H9 (cell line): ENCODE measurements at regions not wholly inside any gene's neighbourhood (a gene's known extent, or its start where the extent isn't known, plus 50 kb on each side); places are given as distances from the start of the nearest gene placed in this dataset.

Experiments
- DNase-seq: peaks from one replicate; pipeline ENCODE4 v3.0.0-alpha.2; 2017
- H2AFZ ChIP-seq: one replicate; pipeline ENCODE4 v1.6.1; 2013; ENCODE audit warnings: mild to moderate bottlenecking, low read length, control low read depth, moderate library complexity
- H2AK5ac ChIP-seq: 2 replicates; pipeline ENCODE4 v1.6.1; 2013; ENCODE audit warnings: low read length, control low read depth, mixed read lengths; ENCODE audit not compliant: insufficient read length
- H2BK120ac ChIP-seq: one replicate; pipeline ENCODE4 v1.6.1; 2013; ENCODE audit warnings: low read depth, mild to moderate bottlenecking, low read length, control low read depth, inconsistent platforms; ENCODE audit not compliant: poor library complexity, severe bottlenecking
- H2BK12ac ChIP-seq: 2 replicates; pipeline ENCODE4 v1.6.1; 2013; ENCODE audit warnings: low read length, control low read depth, mixed read lengths, low read depth; ENCODE audit not compliant: insufficient read length
- H2BK15ac ChIP-seq: 2 replicates; pipeline ENCODE4 v1.6.1; 2013; ENCODE audit warnings: low read depth, low read length, control low read depth
- H2BK20ac ChIP-seq: one replicate; pipeline ENCODE4 v1.6.1; 2013; ENCODE audit warnings: low read depth, mild to moderate bottlenecking, low read length, control low read depth, inconsistent platforms; ENCODE audit not compliant: poor library complexity, severe bottlenecking
- H2BK5ac ChIP-seq: 2 replicates; pipeline ENCODE4 v1.6.1; 2013; ENCODE audit warnings: low read length, control low read depth, mixed read lengths; ENCODE audit not compliant: insufficient read length
- H3K14ac ChIP-seq: 2 replicates; pipeline ENCODE4 v1.6.1; 2013; ENCODE audit warnings: low read length, control low read depth; ENCODE audit not compliant: insufficient read depth
- H3K18ac ChIP-seq: 2 replicates; pipeline ENCODE4 v1.6.1; 2013; ENCODE audit warnings: low read depth, mild to moderate bottlenecking, mixed read lengths, low read length, control low read depth; ENCODE audit not compliant: insufficient read length
- H3K23ac ChIP-seq: 2 replicates; pipeline ENCODE4 v1.6.1; 2013; ENCODE audit warnings: low read length, control low read depth, mixed read lengths, low read depth; ENCODE audit not compliant: insufficient read length
- H3K23me2 ChIP-seq: 2 replicates; pipeline ENCODE4 v1.6.1; 2013; ENCODE audit warnings: low read depth, mild to moderate bottlenecking, mixed read lengths, low read length, control low read depth; ENCODE audit not compliant: insufficient read length, poor library complexity, severe bottlenecking
- H3K27ac ChIP-seq: 2 replicates; pipeline ENCODE4 v1.5.1; 2013; ENCODE audit warnings: low read length, control low read depth, mixed read lengths, low read depth; ENCODE audit not compliant: insufficient read length
- H3K27me3 ChIP-seq: 2 replicates; pipeline ENCODE4 v1.6.1; 2013; ENCODE audit warnings: low read length, control low read depth, inconsistent platforms; ENCODE audit not compliant: insufficient read depth
- H3K4ac ChIP-seq: 2 replicates; pipeline ENCODE4 v1.6.1; 2013; ENCODE audit warnings: low read depth, mild to moderate bottlenecking, control low read depth, inconsistent platforms, low read length, moderate library complexity
- H3K4me1 ChIP-seq: 2 replicates; pipeline ENCODE4 v1.6.1; 2013; ENCODE audit warnings: low read length, control low read depth, inconsistent platforms; ENCODE audit not compliant: insufficient read depth
- H3K4me2 ChIP-seq: 2 replicates; pipeline ENCODE4 v1.6.1; 2013; ENCODE audit warnings: low read length, control low read depth, mixed read lengths; ENCODE audit not compliant: insufficient read length, insufficient read depth
- H3K56ac ChIP-seq: 2 replicates; pipeline ENCODE4 v1.6.1; 2013; ENCODE audit warnings: low read depth, mild to moderate bottlenecking, mixed read lengths, low read length, control low read depth; ENCODE audit not compliant: insufficient read length
- H3K79me1 ChIP-seq: 2 replicates; pipeline ENCODE4 v1.6.1; 2013; ENCODE audit warnings: low read depth, mild to moderate bottlenecking, moderate library complexity, low read length, control low read depth, inconsistent platforms; ENCODE audit not compliant: insufficient read depth, poor library complexity, severe bottlenecking
- H3K79me2 ChIP-seq: 2 replicates; pipeline ENCODE4 v1.6.1; 2013; ENCODE audit warnings: low read length, control low read depth, inconsistent platforms; ENCODE audit not compliant: insufficient read depth
- H3K9ac ChIP-seq: 2 replicates; pipeline ENCODE4 v1.6.1; 2013; ENCODE audit warnings: low read length, control low read depth, mixed read lengths; ENCODE audit not compliant: insufficient read length; ENCODE audit errors: extremely low read depth
- H3K9me3 ChIP-seq: one replicate; pipeline ENCODE4 v1.6.1; 2013; ENCODE audit warnings: low read depth, low read length, inconsistent platforms; ENCODE audit not compliant: control insufficient read depth
- H3T11ph ChIP-seq: one replicate; pipeline ENCODE4 v1.6.1; 2013; ENCODE audit warnings: mild to moderate bottlenecking, low read length, control low read depth, inconsistent platforms
- H4K20me1 ChIP-seq: one replicate; pipeline ENCODE4 v1.6.1; 2013; ENCODE audit not compliant: control insufficient read depth, insufficient read length, insufficient read depth
- H4K5ac ChIP-seq: 2 replicates; pipeline ENCODE4 v1.6.1; 2013; ENCODE audit warnings: low read depth, mild to moderate bottlenecking, mixed read lengths, low read length, control low read depth; ENCODE audit not compliant: insufficient read length
- H4K8ac ChIP-seq: replicated peaks from 2 replicates; pipeline ENCODE4 v1.6.1; 2013; ENCODE audit warnings: low read length, control low read depth, mixed read lengths, low read depth; ENCODE audit not compliant: insufficient read length
- H4K91ac ChIP-seq: 2 replicates; pipeline ENCODE4 v1.6.1; 2013; ENCODE audit warnings: low read depth, mild to moderate bottlenecking, moderate library complexity, mixed read lengths, low read length, control low read depth; ENCODE audit not compliant: insufficient read length
- H3K27ac Mint-ChIP-seq, 3 experiments: 2 replicates in 2 of 3; 3 replicates in 1 of 3; pipeline ENCODE4 v1.8.0; 2020 to 2021; ENCODE audit warnings: mixed read lengths in 3 of 3, mild to moderate bottlenecking in 1 of 3, moderate library complexity in 1 of 3
- H3K27me3 Mint-ChIP-seq: 2 replicates; pipeline ENCODE4 v1.8.0; 2021; ENCODE audit warnings: low read depth, mild to moderate bottlenecking, moderate library complexity, mixed read lengths
- H3K36me3 Mint-ChIP-seq, 3 experiments: 2 replicates in 2 of 3; 3 replicates in 1 of 3; pipeline ENCODE4 v1.8.0; 2020 to 2021; ENCODE audit warnings: low read depth in 3 of 3, mixed read lengths in 3 of 3; ENCODE audit not compliant: insufficient read depth in 1 of 3
- H3K4me1 Mint-ChIP-seq, 2 experiments: 2 replicates each; pipeline ENCODE4 v1.8.0; 2020; ENCODE audit warnings: mixed read lengths in 2 of 2
- H3K4me3 Mint-ChIP-seq, 2 experiments: 2 replicates in 1 of 2; 3 replicates in 1 of 2; pipeline ENCODE4 v1.8.0; 2020 to 2021; ENCODE audit warnings: mild to moderate bottlenecking in 2 of 2, mixed read lengths in 2 of 2, moderate library complexity in 1 of 2
- H3K9me3 Mint-ChIP-seq, 2 experiments: 2 replicates in 1 of 2; 3 replicates in 1 of 2; pipeline ENCODE4 v1.8.0; 2020; ENCODE audit warnings: mild to moderate bottlenecking in 2 of 2, mixed read lengths in 2 of 2, moderate library complexity in 1 of 2
- CTCF ChIP-seq: fragments of 200-600 bp; sonication (generic); conservative IDR thresholded peaks from 3 replicates; pipeline ENCODE4 v1.8.0; 2021; ENCODE audit warnings: antibody characterized with exemption, mild to moderate bottlenecking
- WGBS: extraction: QIAGEN DNeasy Blood & Tissue Kit; methylation state at CpG from one replicate; pipeline ENCODE4 v1.1.7; 2013; ENCODE audit warnings: missing lambda C conversion rate, low lambda C conversion rate, mixed read lengths; ENCODE audit not compliant: insufficient read length; ENCODE audit errors: extremely low coverage; 5-methylcytosine and 5-hydroxymethylcytosine counted together

GRCh38 chr6:134689641-134690040, 260.3 kb downstream of the ALDH8A1 start:
- Histone ChIP-seq H4K91ac (no peak overlapping the region), H2AK5ac (no peak overlapping the region), H3K27me3 (no peaks in the 10 kb centered on the region), H3K9ac (no peak overlapping the region), H2BK120ac (no peak overlapping the region), H3K27ac (no peak overlapping the region), H4K5ac (no peak overlapping the region), H2AFZ (no peak overlapping the region), H3K14ac (no peak overlapping the region), H2BK15ac (no peak overlapping the region), H3K79me1 (no peaks in the 10 kb centered on the region), H2BK20ac (no peak overlapping the region), H3K56ac (no peak overlapping the region), H3T11ph (no peak overlapping the region), H3K4me2 (no peak overlapping the region), H3K79me2 (no peaks in the 10 kb centered on the region), H3K23ac (no peak overlapping the region), H4K8ac (no peak overlapping the region), H2BK12ac (no peak overlapping the region), H2BK5ac (no peak overlapping the region), H3K4ac (no peak overlapping the region), H3K18ac (no peak overlapping the region), H3K4me1 (no peaks in the 10 kb centered on the region), H4K20me1 (no peaks in the 10 kb centered on the region), H3K9me3 (no peaks in the 10 kb centered on the region), H3K23me2 (no peaks in the 10 kb centered on the region)
- Mint-ChIP-seq H3K27ac (no peak overlapping the region), H3K4me3 (no peak overlapping the region), H3K27me3 (no peaks in the 10 kb centered on the region), H3K9me3 (no peaks in the 10 kb centered on the region; a peak in 1 of 5 replicates), H3K4me1 (no peaks in the 10 kb centered on the region), H3K36me3 (no peaks in the 10 kb centered on the region)
- WGBS = no CpG with 5 or more reads among the region's 4 CpGs
- no peak for DNase-seq
- no peak for TF ChIP-seq CTCF
